B cell (primary cell): ENCODE measurements at regions not wholly inside any gene's neighbourhood (a gene's known extent, or its start where the extent isn't known, plus 50 kb on each side); places are given as distances from the start of the nearest gene placed in this dataset.

Source experiments
- ATAC-seq: fragments of 200-7000 bp; cut with Tn5 transposase; one replicate; pipeline ENCODE4 v1.10.0; 2021; ENCODE audit warnings: low read depth, mild to moderate bottlenecking, moderate number of reproducible peaks, moderate library complexity
- CTCF ChIA-PET: fragments of 350-600 bp; sonication (Branson Sonifier 250); formaldehyde crosslinking; loops from one replicate; lab custom pipeline; 2021; ENCODE audit warnings: antibody characterized with exemption, inconsistent platforms; lab: Charles Lee
- POLR2A ChIA-PET: fragments of 350-600 bp; sonication (Branson Sonifier 250); formaldehyde crosslinking; loops from one replicate; lab custom pipeline; 2021; ENCODE audit warnings: antibody characterized with exemption; lab: Charles Lee
- DNase-seq: peaks from one replicate; pipeline ENCODE4 v3.0.0; 2013
- H2AFZ ChIP-seq: 2 replicates; pipeline ENCODE4 v1.6.1; 2012; ENCODE audit warnings: mild to moderate bottlenecking, low read depth, low read length; ENCODE audit not compliant: insufficient read depth, poor library complexity, severe bottlenecking
- H3K27ac ChIP-seq, 2 donors: 1 replicate in 1 of 2; 2 replicates in 1 of 2; pipeline ENCODE4 v1.5.1; 2012 to 2013; ENCODE audit warnings: low read length in 2 of 2, mild to moderate bottlenecking in 2 of 2, moderate library complexity in 1 of 2
- H3K27me3 ChIP-seq, 4 experiments: fragments of 200-600 bp in 1 of 4; sonication (generic) in 1 of 4; replicated peaks in 1 of 4; 1 replicate in 2 of 4; 2 replicates in 2 of 4; pipeline versions ENCODE4 v1.6.1 to v1.7.0; 2013 to 2016; ENCODE audit warnings: low read length in 3 of 4, mild to moderate bottlenecking in 2 of 4, mixed read lengths in 1 of 4, moderate library complexity in 1 of 4; ENCODE audit not compliant: insufficient read depth in 4 of 4, control insufficient read depth in 3 of 4; ENCODE audit errors: control extremely low read depth in 1 of 4
- H3K36me3 ChIP-seq, 2 experiments: replicated peaks in 1 of 2; 1 replicate in 1 of 2; 2 replicates in 1 of 2; pipeline versions ENCODE4 v1.6.1 to v1.7.1; 2013; ENCODE audit warnings: low read length in 1 of 2; ENCODE audit not compliant: insufficient read depth in 2 of 2, control insufficient read depth in 1 of 2; ENCODE audit errors: control extremely low read depth in 1 of 2, extremely low read depth in 1 of 2
- H3K4me1 ChIP-seq, 2 donors: fragments of 200-600 bp in 1 of 2; sonication (generic) in 1 of 2; 1 replicate in 1 of 2; 2 replicates in 1 of 2; pipeline versions ENCODE4 v1.5.1 to v1.6.1; 2013 to 2017; ENCODE audit warnings: low read length in 2 of 2; ENCODE audit not compliant: control insufficient read depth in 2 of 2, insufficient read depth in 2 of 2
- H3K4me2 ChIP-seq: replicated peaks from 2 replicates; pipeline ENCODE3; 2012; ENCODE audit warnings: mild to moderate bottlenecking, low read depth, low read length; ENCODE audit not compliant: poor library complexity, severe bottlenecking
- H3K4me3 ChIP-seq, 5 experiments: fragments of 200-600 bp in 1 of 5; sonication (generic) in 1 of 5; 1 replicate in 3 of 5; 2 replicates in 2 of 5; pipeline versions ENCODE4 v1.5.1 to v1.7.0; 2011 to 2016; ENCODE audit warnings: low read length in 4 of 5, mild to moderate bottlenecking in 4 of 5, low read depth in 2 of 5, control low read depth in 1 of 5, moderate library complexity in 1 of 5; ENCODE audit not compliant: insufficient read depth in 1 of 5; ENCODE audit errors: control extremely low read depth in 1 of 5, extremely low read depth in 1 of 5
- H3K79me2 ChIP-seq: fragments of 200-600 bp; sonication (generic); one replicate; pipeline ENCODE4 v1.6.0; 2016; ENCODE audit warnings: low read length; ENCODE audit not compliant: control insufficient read depth, insufficient read depth
- H3K9ac ChIP-seq: fragments of 200-600 bp; sonication (generic); 2 replicates; pipeline ENCODE4 v1.6.1; 2017; ENCODE audit warnings: mild to moderate bottlenecking, low read length, moderate library complexity
- H3K9me3 ChIP-seq, 3 donors: one replicate each; pipeline versions ENCODE4 v1.6.1 to v1.7.1; 2013; ENCODE audit warnings: low read length in 2 of 3; ENCODE audit not compliant: control insufficient read depth in 2 of 3, insufficient read depth in 1 of 3; ENCODE audit errors: control extremely low read depth in 1 of 3
- H4K20me1 ChIP-seq: 2 replicates; pipeline ENCODE4 v1.6.0; 2012; ENCODE audit warnings: mild to moderate bottlenecking, low read length; ENCODE audit not compliant: insufficient read depth, control insufficient read depth, poor library complexity, severe bottlenecking
- H3K27ac Mint-ChIP-seq: one replicate; pipeline ENCODE4 v1.8.0; 2021; ENCODE audit warnings: mixed read lengths
- H3K27me3 Mint-ChIP-seq: one replicate; pipeline ENCODE4 v1.8.0; 2021; ENCODE audit warnings: mixed read lengths
- H3K4me1 Mint-ChIP-seq: one replicate; pipeline ENCODE4 v1.8.0; 2021; ENCODE audit warnings: mixed read lengths
- H3K4me3 Mint-ChIP-seq: one replicate; pipeline ENCODE4 v1.8.0; 2021; ENCODE audit warnings: mixed read lengths
- H3K9me3 Mint-ChIP-seq: one replicate; pipeline ENCODE4 v1.8.0; 2022; ENCODE audit warnings: mixed read lengths; ENCODE audit not compliant: insufficient read depth
- EZH2 ChIP-seq: IDR thresholded peaks from 2 replicates; pipeline ENCODE4 v1.6.1; 2012; ENCODE audit warnings: borderline replicate concordance, low read depth, mild to moderate bottlenecking, moderate library complexity, low read length; ENCODE audit not compliant: insufficient read depth, poor library complexity, severe bottlenecking
- WGBS: methylation state at CpG from one replicate; pipeline ENCODE4 v1.1.5; 2013; ENCODE audit warnings: missing lambda C conversion rate; ENCODE audit not compliant: insufficient coverage; 5-methylcytosine and 5-hydroxymethylcytosine counted together
- intact Hi-C: fragments of 100-400 bp; cut with micrococcal nuclease; formaldehyde crosslinking; loops from one replicate; pipeline ENCODE4 v1.10.0; 2022
- TF ChIP-seq, protein P1 (sequence below): fragments of 200-600 bp; IDR thresholded peaks from one replicate; pipeline ENCODE4 v1.8.0; 2022; ENCODE audit warnings: antibody characterized with exemption, mild to moderate bottlenecking

DNA sequence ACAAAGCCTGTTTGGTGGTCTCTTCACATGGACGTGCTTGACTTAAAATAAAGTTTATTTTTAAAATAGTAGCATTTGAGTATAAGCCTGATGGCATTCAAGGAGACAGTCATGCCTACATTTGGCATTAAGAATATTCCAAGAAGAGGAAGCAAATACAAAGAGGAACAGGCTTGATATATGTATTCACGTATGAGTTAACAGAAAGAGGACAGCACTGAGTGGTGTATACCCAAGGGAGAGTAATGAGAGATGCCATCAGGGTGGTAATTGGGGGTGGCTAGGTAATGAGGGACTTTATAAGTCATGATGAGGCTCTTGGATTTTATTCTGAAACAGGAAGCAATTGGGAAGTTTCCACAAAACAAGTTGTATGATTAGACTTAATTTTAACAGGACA is 363.3 kb downstream of the SEMA3D start:
- no peak overlapping the region for H3K9ac ChIP-seq

DNA sequence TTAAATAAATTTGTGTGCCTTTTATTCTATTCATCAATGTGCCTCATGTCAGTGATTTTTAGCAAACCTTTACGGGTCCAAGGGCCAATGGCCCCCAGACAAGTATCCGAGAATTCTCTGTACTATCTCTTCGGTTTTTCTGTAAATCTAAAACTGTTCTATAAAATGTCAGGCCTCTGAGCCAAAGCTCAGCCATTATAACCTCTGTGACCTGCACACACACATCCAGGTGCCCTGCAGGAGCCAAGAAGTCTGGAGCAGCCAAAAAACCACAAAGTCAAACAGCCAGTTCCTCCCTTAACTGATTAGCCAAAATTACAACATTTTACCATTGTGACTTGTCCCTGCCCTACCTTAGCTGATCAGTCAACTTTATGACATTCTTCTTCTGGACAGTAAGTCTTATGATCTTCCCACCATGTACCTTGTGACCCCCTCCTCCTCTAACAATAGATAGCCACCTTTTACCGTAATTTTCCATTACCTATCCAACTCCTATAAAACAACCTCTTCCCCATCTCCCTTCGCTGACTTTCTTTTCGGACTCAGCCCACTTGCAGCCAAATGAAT is 363.8 kb downstream of the SEMA3D start:
- H3K4me2 ChIP-seq: no peak overlapping the region
- Mint-ChIP-seq H3K4me3 (no peak overlapping the region), H3K27me3 (no peaks in the 10 kb centered on the region), H3K9me3 (peaks cover 2% of the 10 kb centered on the region), H3K27ac (no peak overlapping the region), H3K4me1 (no peaks in the 10 kb centered on the region)
- WGBS: 65% methylated on average over 3 of the region's 6 CpGs
- no peak for TF ChIP-seq EZH2
- TF ChIP-seq, protein P1, sequence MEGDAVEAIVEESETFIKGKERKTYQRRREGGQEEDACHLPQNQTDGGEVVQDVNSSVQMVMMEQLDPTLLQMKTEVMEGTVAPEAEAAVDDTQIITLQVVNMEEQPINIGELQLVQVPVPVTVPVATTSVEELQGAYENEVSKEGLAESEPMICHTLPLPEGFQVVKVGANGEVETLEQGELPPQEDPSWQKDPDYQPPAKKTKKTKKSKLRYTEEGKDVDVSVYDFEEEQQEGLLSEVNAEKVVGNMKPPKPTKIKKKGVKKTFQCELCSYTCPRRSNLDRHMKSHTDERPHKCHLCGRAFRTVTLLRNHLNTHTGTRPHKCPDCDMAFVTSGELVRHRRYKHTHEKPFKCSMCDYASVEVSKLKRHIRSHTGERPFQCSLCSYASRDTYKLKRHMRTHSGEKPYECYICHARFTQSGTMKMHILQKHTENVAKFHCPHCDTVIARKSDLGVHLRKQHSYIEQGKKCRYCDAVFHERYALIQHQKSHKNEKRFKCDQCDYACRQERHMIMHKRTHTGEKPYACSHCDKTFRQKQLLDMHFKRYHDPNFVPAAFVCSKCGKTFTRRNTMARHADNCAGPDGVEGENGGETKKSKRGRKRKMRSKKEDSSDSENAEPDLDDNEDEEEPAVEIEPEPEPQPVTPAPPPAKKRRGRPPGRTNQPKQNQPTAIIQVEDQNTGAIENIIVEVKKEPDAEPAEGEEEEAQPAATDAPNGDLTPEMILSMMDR: no peak
- no peaks in the 10 kb centered on the region for H3K79me2 ChIP-seq
- POLR2A ChIA-PET: no interaction called here
- no peaks in the 10 kb centered on the region for H3K4me1 ChIP-seq
- no peaks in the 10 kb centered on the region for H3K36me3 ChIP-seq
- H3K27me3 ChIP-seq: no peaks in the 10 kb centered on the region
- no peak overlapping the region for H2AFZ ChIP-seq
- H3K4me3 ChIP-seq: no peak overlapping the region
- H3K27ac ChIP-seq: no peak overlapping the region
- intact Hi-C loops: no loop called here
- H4K20me1 ChIP-seq: no peaks in the 10 kb centered on the region
- no peak overlapping the region for H3K9ac ChIP-seq
- H3K9me3 ChIP-seq: no peaks in the 10 kb centered on the region
- no peak for ATAC-seq
- CTCF ChIA-PET: no interaction called here
- no peak for DNase-seq

More for the DNA sequence above, 363.3 kb downstream of the SEMA3D start:
- no peaks in the 10 kb centered on the region for H3K9me3 ChIP-seq
- no peaks in the 10 kb centered on the region for H3K27me3 Mint-ChIP-seq
- no peak overlapping the region for H3K4me3 ChIP-seq
- intact Hi-C loops: no loop called here
- no peak overlapping the region for H3K27ac ChIP-seq
- H4K20me1 ChIP-seq: no peaks in the 10 kb centered on the region
- H3K36me3 ChIP-seq: no peaks in the 10 kb centered on the region
- no peaks in the 10 kb centered on the region for H3K4me1 Mint-ChIP-seq
- POLR2A ChIA-PET: no interaction called here
- H3K9me3 Mint-ChIP-seq: peaks cover 2% of the 10 kb centered on the region
- no peaks in the 10 kb centered on the region for H3K4me1 ChIP-seq
- ATAC-seq (no peak), DNase-seq (no peak)
- no peak for TF ChIP-seq EZH2
- TF ChIP-seq, protein P1: no peak
- no peak overlapping the region for H2AFZ ChIP-seq
- H3K27me3 ChIP-seq: no peaks in the 10 kb centered on the region
- H3K4me3 Mint-ChIP-seq: no peak overlapping the region
- no peaks in the 10 kb centered on the region for H3K79me2 ChIP-seq
- no peak overlapping the region for H3K4me2 ChIP-seq
- CTCF ChIA-PET: no interaction called here
- H3K27ac Mint-ChIP-seq: no peak overlapping the region
- WGBS: 50% methylated on average over 1 of the region's 2 CpGs
